ENCODE measurements at regions not wholly inside any gene's neighbourhood (a gene's known extent, or its start where the extent isn't known, plus 50 kb on each side); places are given as distances from the start of the nearest gene placed in this dataset.

GRCh38 chr6:132244744-132245143 is 156.5 kb downstream of the MOXD1 start:
- TF ChIP-seq CTCF (IDR thresholded peaks at IDR 0.05), result no peak
- TF ChIP-seq POLR2A (IDR thresholded peaks at IDR 0.05), result no peak
